ENCODE measurements at regions not wholly inside any gene's neighbourhood (a gene's known extent, or its start where the extent isn't known, plus 50 kb on each side); places are given as distances from the start of the nearest gene placed in this dataset.

- no peak for TF ChIP-seq EZH2phosphoT487 (IDR thresholded peaks at IDR 0.05; ENCODE audit: insufficient read depth, low read depth)
- TF ChIP-seq EZH2 (IDR thresholded peaks at IDR 0.05; ENCODE audit: insufficient read depth, poor library complexity, severe bottlenecking): no peak
These were observed 195.5 kb downstream of the HAPSTR1 start for GRCh38 chr16:9286930-9287329.
